HEK293 (cell line): ENCODE measurements at regions not wholly inside any gene's neighbourhood (a gene's known extent, or its start where the extent isn't known, plus 50 kb on each side); places are given as distances from the start of the nearest gene placed in this dataset.

Experiments
- CTCF ChIA-PET: fragments of 350-600 bp; formaldehyde crosslinking; extraction: SDS; loops from one replicate; lab custom pipeline; 2021; ENCODE audit warnings: antibody characterized with exemption; lab: Yijun Ruan, JAX
- POLR2A ChIA-PET: fragments of 300-600 bp; formaldehyde crosslinking; extraction: SDS; loops from one replicate; lab custom pipeline; 2020; ENCODE audit warnings: antibody characterized with exemption, inconsistent platforms; lab: Yijun Ruan, JAX
- H3K27ac ChIP-seq: fragments of 200-500 bp; sonication (Bioruptor generic); 2 replicates; pipeline ENCODE4 v1.5.1; 2014; ENCODE audit warnings: low read depth, low read length, control low read depth, inconsistent platforms; ENCODE audit errors: extremely low read depth
- H3K36me3 ChIP-seq, 2 experiments: fragments of 200-500 bp in 1 of 2; sonication (Bioruptor generic) in 1 of 2; 1 replicate in 1 of 2; 2 replicates in 1 of 2; pipeline ENCODE4 v1.5.1; 2014 to 2017; ENCODE audit warnings: inconsistent platforms in 2 of 2, low read length in 2 of 2; ENCODE audit not compliant: control insufficient read depth in 2 of 2, insufficient read depth in 1 of 2
- H3K4me1 ChIP-seq: fragments of 200-500 bp; sonication (Bioruptor generic); 2 replicates; pipeline ENCODE4 v1.5.1; 2014; ENCODE audit warnings: mild to moderate bottlenecking, low read length, inconsistent platforms; ENCODE audit not compliant: control insufficient read depth, insufficient read depth
- H3K4me3 ChIP-seq: 2 replicates; pipeline ENCODE4 v1.5.1; 2011; ENCODE audit warnings: low read depth, mild to moderate bottlenecking, control low read depth, low read length, moderate library complexity
- H3K9me3 ChIP-seq: fragments of 200-500 bp; sonication (Bioruptor generic); 2 replicates; pipeline ENCODE4 v1.5.1; 2014; ENCODE audit warnings: low read depth, low read length, inconsistent platforms; ENCODE audit not compliant: control insufficient read depth, insufficient read depth
- GFI1B ChIP-seq: fragments of 450-650 bp; formaldehyde crosslinking; IDR thresholded peaks from 2 replicates; pipeline ENCODE4 v1.5.1; 2016; ENCODE audit warnings: missing biosample characterization, missing genetic modification characterization
- KLF1 ChIP-seq: fragments of 450-650 bp; formaldehyde crosslinking; IDR thresholded peaks from 2 replicates; pipeline ENCODE4 v1.5.1; 2016; ENCODE audit warnings: missing biosample characterization, missing genetic modification characterization
- PRDM4 ChIP-seq: fragments of 450-650 bp; formaldehyde crosslinking; IDR thresholded peaks from 2 replicates; pipeline ENCODE4 v1.5.1; 2017; ENCODE audit warnings: missing biosample characterization, missing genetic modification characterization
- ZBTB1 ChIP-seq: fragments of 450-650 bp; formaldehyde crosslinking; IDR thresholded peaks from 2 replicates; pipeline ENCODE4 v1.5.1; 2016; ENCODE audit warnings: missing biosample characterization, missing genetic modification characterization
- ZBTB44 ChIP-seq: fragments of 450-650 bp; IDR thresholded peaks from 2 replicates; pipeline ENCODE4 v1.5.1; 2018; ENCODE audit warnings: missing biosample characterization, mild to moderate bottlenecking, missing genetic modification characterization
- ZFP37 ChIP-seq: fragments of 450-650 bp; formaldehyde crosslinking; IDR thresholded peaks from 2 replicates; pipeline ENCODE4 v1.5.1; 2016; ENCODE audit warnings: missing biosample characterization, missing genetic modification characterization
- ZNF140 ChIP-seq: fragments of 450-650 bp; formaldehyde crosslinking; IDR thresholded peaks from 2 replicates; pipeline ENCODE4 v1.5.1; 2016; ENCODE audit warnings: missing biosample characterization, missing genetic modification characterization
- ZNF223 ChIP-seq: fragments of 450-650 bp; formaldehyde crosslinking; IDR thresholded peaks from 2 replicates; pipeline ENCODE4 v1.5.1; 2016; ENCODE audit warnings: missing biosample characterization, missing genetic modification characterization
- ZNF391 ChIP-seq: fragments of 450-650 bp; formaldehyde crosslinking; IDR thresholded peaks from 2 replicates; pipeline ENCODE4 v1.5.1; 2016; ENCODE audit warnings: low read depth, missing biosample characterization, missing genetic modification characterization, borderline replicate concordance
- ZNF501 ChIP-seq: fragments of 450-650 bp; formaldehyde crosslinking; IDR thresholded peaks from 2 replicates; pipeline ENCODE4 v1.5.1; 2016; ENCODE audit warnings: missing biosample characterization, missing genetic modification characterization
- ZNF529 ChIP-seq: fragments of 450-650 bp; formaldehyde crosslinking; IDR thresholded peaks from 2 replicates; pipeline ENCODE4 v1.5.1; 2017; ENCODE audit warnings: missing genetic modification characterization, missing biosample characterization; ENCODE audit not compliant: insufficient replicate concordance
- ZNF571 ChIP-seq: fragments of 450-650 bp; formaldehyde crosslinking; IDR thresholded peaks from 2 replicates; pipeline ENCODE4 v1.5.0; 2017; ENCODE audit warnings: missing biosample characterization, missing genetic modification characterization
- ZNF600 ChIP-seq: fragments of 450-650 bp; formaldehyde crosslinking; IDR thresholded peaks from 2 replicates; pipeline ENCODE4 v1.5.1; 2016; ENCODE audit warnings: missing biosample characterization, missing genetic modification characterization
- ZNF701 ChIP-seq: fragments of 450-650 bp; formaldehyde crosslinking; IDR thresholded peaks from 2 replicates; pipeline ENCODE4 v1.5.1; 2016; ENCODE audit warnings: missing biosample characterization, missing genetic modification characterization
- ZNF768 ChIP-seq: fragments of 450-650 bp; formaldehyde crosslinking; IDR thresholded peaks from 2 replicates; pipeline ENCODE4 v1.5.1; 2018; ENCODE audit warnings: missing biosample characterization, mild to moderate bottlenecking, missing genetic modification characterization
- ZNF776 ChIP-seq: fragments of 450-650 bp; formaldehyde crosslinking; IDR thresholded peaks from 2 replicates; pipeline ENCODE4 v1.5.0; 2017; ENCODE audit warnings: missing biosample characterization, missing genetic modification characterization, borderline replicate concordance
- ZNF792 ChIP-seq: fragments of 450-650 bp; formaldehyde crosslinking; IDR thresholded peaks from 2 replicates; pipeline ENCODE4 v1.5.1; 2016; ENCODE audit warnings: missing biosample characterization, missing genetic modification characterization
- TF ChIP-seq, protein P1 (sequence below): fragments of 450-650 bp; formaldehyde crosslinking; IDR thresholded peaks from 2 replicates; pipeline ENCODE4 v1.5.1; 2016; ENCODE audit warnings: missing biosample characterization, missing genetic modification characterization, borderline replicate concordance
- TF ChIP-seq, protein P2 (sequence below): fragments of 450-650 bp; formaldehyde crosslinking; IDR thresholded peaks from 2 replicates; pipeline ENCODE4 v1.5.1; 2016; ENCODE audit warnings: missing biosample characterization, missing genetic modification characterization
- TF ChIP-seq, protein P3 (sequence below): fragments of 450-650 bp; IDR thresholded peaks from 2 replicates; pipeline ENCODE4 v1.5.1; 2018; ENCODE audit warnings: missing biosample characterization, missing genetic modification characterization

DNA sequence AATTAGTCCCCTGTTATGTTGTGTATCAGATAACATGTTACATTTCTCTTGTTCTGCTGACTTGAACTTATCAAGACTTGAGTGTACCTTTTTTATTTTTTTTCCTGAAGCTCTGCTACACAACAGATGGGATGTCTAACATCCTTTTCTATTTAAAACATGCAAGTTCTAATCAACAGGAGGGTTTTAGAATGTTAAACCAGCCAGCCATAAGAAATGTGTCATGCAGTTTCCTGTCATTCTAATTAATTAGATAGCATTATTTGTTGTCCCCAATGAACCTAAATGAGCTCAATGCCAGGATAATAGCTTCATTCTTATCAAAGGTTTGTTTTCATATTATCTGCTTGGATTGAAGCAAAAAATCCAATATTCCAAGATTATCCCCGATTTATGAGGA is 958.2 kb downstream of the PCDH7 start:
- Histone ChIP-seq H3K36me3 (no peaks in the 10 kb centered on the region), H3K4me1 (no peaks in the 10 kb centered on the region), H3K4me3 (no peak overlapping the region), H3K27ac (no peak overlapping the region), H3K9me3 (no peaks in the 10 kb centered on the region)
- ChIA-PET CTCF (no interaction called here), POLR2A (no interaction called here)
- TF ChIP-seq ZNF223 (tag by site-specific recombination): no peak
- no peak for TF ChIP-seq ZNF600 (tag by site-specific recombination)
- TF ChIP-seq ZNF571 (tag by site-specific recombination): no peak
- no peak for TF ChIP-seq PRDM4
- no peak for TF ChIP-seq ZNF701 (tag by site-specific recombination)
- no peak for TF ChIP-seq KLF1
- no peak for TF ChIP-seq ZNF140
- no peak for TF ChIP-seq ZNF529 (tag by site-specific recombination)
- no peak for TF ChIP-seq GFI1B
- TF ChIP-seq ZFP37 (tag by site-specific recombination): no peak
- no peak for TF ChIP-seq ZNF391
- no peak for TF ChIP-seq ZBTB44 (tag by site-specific recombination)
- TF ChIP-seq ZNF768: no peak
- TF ChIP-seq, protein P1, sequence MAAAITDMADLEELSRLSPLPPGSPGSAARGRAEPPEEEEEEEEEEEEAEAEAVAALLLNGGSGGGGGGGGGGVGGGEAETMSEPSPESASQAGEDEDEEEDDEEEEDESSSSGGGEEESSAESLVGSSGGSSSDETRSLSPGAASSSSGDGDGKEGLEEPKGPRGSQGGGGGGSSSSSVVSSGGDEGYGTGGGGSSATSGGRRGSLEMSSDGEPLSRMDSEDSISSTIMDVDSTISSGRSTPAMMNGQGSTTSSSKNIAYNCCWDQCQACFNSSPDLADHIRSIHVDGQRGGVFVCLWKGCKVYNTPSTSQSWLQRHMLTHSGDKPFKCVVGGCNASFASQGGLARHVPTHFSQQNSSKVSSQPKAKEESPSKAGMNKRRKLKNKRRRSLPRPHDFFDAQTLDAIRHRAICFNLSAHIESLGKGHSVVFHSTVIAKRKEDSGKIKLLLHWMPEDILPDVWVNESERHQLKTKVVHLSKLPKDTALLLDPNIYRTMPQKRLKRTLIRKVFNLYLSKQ (tag by site-specific recombination): no peak
- TF ChIP-seq, protein P2, sequence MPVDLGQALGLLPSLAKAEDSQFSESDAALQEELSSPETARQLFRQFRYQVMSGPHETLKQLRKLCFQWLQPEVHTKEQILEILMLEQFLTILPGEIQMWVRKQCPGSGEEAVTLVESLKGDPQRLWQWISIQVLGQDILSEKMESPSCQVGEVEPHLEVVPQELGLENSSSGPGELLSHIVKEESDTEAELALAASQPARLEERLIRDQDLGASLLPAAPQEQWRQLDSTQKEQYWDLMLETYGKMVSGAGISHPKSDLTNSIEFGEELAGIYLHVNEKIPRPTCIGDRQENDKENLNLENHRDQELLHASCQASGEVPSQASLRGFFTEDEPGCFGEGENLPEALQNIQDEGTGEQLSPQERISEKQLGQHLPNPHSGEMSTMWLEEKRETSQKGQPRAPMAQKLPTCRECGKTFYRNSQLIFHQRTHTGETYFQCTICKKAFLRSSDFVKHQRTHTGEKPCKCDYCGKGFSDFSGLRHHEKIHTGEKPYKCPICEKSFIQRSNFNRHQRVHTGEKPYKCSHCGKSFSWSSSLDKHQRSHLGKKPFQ: no peak
- TF ChIP-seq ZBTB1 (tag by site-specific recombination): no peak
- TF ChIP-seq ZNF776: no peak
- no peak for TF ChIP-seq ZNF501 (tag by site-specific recombination)
- no peak for TF ChIP-seq ZNF792 (tag by site-specific recombination)
- TF ChIP-seq, protein P3, sequence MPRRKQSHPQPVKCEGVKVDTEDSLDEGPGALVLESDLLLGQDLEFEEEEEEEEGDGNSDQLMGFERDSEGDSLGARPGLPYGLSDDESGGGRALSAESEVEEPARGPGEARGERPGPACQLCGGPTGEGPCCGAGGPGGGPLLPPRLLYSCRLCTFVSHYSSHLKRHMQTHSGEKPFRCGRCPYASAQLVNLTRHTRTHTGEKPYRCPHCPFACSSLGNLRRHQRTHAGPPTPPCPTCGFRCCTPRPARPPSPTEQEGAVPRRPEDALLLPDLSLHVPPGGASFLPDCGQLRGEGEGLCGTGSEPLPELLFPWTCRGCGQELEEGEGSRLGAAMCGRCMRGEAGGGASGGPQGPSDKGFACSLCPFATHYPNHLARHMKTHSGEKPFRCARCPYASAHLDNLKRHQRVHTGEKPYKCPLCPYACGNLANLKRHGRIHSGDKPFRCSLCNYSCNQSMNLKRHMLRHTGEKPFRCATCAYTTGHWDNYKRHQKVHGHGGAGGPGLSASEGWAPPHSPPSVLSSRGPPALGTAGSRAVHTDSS (tag by site-specific recombination): no peak
